SK-N-SH treated with all-trans-retinoic acid at 6 μM for 48 hours (cell line): ENCODE measurements at regions not wholly inside any gene's neighbourhood (a gene's known extent, or its start where the extent isn't known, plus 50 kb on each side); places are given as distances from the start of the nearest gene placed in this dataset.

Experiments used
- CSDC2 ChIP-seq: fragments of 250-450 bp; sonication (Bioruptor Pico); IDR thresholded peaks from 2 replicates; pipeline ENCODE4 v1.5.0; 2020; ENCODE audit warnings: mild to moderate bottlenecking, moderate library complexity
- CSRNP3 ChIP-seq: fragments of 250-450 bp; sonication (Bioruptor Pico); IDR thresholded peaks from 2 replicates; pipeline ENCODE4 v1.5.1; 2021; ENCODE audit warnings: mild to moderate bottlenecking, moderate library complexity

DNA sequence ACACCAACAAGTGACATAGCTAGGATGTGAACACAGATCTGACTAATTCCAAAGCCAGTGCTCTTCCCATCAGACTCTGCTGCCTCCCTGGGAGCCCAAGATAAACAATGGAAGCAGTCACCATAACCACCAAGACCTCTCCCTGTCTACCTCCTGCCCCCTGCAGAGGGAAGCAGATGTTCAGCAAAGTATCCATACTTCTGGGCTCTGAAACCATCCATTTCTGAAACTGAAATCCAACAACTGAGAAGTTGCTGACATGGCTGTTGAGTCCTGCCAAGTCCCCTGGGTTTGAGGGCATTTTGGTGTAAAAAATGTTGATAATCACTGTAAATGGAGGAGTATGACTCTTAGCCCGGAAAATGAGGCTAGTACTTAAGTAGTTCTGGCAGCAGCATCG is 102.1 kb downstream of the TYW3 start:
- TF ChIP-seq CSRNP3 (no peak), CSDC2 (CRISPR knock-in tag) (no peak)
